ENCODE measurements at regions not wholly inside any gene's neighbourhood (a gene's known extent, or its start where the extent isn't known, plus 50 kb on each side); places are given as distances from the start of the nearest gene placed in this dataset.

DNA sequence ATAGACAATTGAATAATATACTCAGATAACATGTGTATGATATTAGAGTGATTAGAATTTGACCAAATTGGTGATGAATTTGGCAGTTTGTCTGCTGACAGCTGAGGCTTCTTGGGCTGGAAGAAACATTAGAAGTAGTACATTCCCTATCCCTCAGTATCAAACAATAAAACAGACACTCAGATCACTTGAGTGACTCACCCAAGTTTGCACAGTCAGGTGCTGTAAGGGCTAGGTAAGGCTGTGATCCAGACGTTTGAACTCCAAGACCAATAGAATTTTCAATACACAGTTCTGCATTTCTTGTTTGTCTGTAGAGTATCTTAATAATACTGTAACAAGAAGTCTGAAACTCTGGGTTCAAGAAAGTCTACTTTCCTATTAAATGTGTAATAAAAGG, 223.5 kb downstream of the POSTN start:
- TF ChIP-seq EZH2 (IDR thresholded peaks at IDR 0.05; ENCODE audit: low read depth), result no peak
- TF ChIP-seq, protein P1, sequence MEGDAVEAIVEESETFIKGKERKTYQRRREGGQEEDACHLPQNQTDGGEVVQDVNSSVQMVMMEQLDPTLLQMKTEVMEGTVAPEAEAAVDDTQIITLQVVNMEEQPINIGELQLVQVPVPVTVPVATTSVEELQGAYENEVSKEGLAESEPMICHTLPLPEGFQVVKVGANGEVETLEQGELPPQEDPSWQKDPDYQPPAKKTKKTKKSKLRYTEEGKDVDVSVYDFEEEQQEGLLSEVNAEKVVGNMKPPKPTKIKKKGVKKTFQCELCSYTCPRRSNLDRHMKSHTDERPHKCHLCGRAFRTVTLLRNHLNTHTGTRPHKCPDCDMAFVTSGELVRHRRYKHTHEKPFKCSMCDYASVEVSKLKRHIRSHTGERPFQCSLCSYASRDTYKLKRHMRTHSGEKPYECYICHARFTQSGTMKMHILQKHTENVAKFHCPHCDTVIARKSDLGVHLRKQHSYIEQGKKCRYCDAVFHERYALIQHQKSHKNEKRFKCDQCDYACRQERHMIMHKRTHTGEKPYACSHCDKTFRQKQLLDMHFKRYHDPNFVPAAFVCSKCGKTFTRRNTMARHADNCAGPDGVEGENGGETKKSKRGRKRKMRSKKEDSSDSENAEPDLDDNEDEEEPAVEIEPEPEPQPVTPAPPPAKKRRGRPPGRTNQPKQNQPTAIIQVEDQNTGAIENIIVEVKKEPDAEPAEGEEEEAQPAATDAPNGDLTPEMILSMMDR (conservative IDR thresholded peaks at IDR 0.05), result no peak
